HG03342 (cell line): ENCODE measurements at regions not wholly inside any gene's neighbourhood (a gene's known extent, or its start where the extent isn't known, plus 50 kb on each side); places are given as distances from the start of the nearest gene placed in this dataset.

Experiments
- ATAC-seq: cut with Tn5 transposase; IDR thresholded peaks from one replicate; pipeline ENCODE4 v1.9.1; 2021; ENCODE audit warnings: mild to moderate bottlenecking, moderate library complexity; ENCODE audit not compliant: unreplicated experiment

DNA sequence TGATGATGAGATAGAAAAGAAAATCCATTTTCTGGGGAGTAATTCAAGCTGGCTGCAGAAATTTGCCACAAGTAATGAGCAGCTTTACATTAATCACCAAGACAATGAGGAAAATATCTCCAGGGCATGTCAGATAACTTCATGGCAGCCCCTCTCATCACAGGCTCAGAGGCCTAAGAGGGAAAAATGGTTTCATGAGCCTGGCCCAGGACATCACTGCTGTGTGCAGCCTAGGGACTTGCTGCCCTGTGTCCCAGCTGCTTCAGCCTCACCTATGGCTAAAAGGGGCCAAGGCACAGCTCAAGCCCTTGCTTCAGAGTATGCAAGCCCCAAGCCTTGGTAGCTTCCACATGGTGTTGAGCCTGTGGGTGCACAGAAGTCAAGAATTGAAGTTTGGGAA is 161.7 kb downstream of the OPA1 start:
- no peak for ATAC-seq

DNA sequence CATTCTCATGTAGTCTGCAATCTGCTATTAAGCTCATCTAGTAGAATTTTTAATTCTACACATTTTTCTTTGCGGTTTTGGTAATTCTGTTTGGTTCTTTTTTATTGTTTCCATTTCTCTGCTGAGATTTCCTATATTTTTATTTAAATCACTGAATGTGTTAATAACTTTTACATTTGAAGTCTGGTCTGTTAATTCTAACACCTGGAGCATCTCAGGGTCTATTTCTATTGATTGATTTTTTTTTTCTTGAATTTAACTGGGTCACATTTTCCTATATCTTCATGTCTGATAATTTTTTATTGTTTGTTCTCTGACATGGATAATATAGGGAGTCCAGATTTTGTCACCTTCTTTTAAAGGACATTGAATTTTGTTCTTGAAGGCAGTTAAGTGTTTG is 163.5 kb downstream of the OPA1 start:
- no peak for ATAC-seq

DNA sequence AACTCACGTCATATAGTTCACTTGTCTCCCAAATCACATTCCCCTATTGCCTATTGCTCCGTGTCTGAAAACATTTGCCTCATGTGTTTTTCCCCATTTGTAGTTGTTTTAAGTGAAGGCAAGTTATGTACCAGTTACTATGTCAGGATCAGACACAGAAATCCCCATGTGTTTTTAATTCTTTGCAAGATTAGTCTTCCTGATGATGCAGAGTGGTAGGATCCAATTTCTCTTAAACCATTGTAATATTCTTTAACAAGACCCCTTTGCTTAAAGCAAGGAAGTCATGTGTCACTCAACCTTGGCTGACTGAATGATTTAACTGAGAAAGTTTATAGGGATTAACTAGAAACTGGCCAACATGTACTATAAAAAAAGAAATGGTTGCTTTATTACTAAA is 164.4 kb downstream of the OPA1 start:
- no peak for ATAC-seq

DNA sequence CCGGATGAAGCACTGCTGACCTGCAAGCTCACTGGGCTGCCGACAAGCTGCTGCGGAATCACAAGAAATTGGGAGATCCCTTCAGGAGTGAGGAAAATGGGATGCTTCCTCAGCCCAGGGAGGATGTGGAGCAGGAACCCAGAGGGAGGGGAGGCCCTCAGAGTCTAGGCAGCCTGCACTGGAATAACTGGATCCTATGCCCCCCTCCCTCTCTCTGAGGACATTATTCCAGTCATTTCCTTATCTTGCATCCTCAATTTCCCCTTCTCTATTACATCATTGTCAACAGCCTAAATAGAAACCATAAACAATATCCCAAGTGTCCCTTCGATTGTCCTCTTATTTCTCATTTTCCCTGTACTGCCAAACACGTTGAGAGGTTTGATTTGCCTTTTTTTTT is 169.0 kb downstream of the OPA1 start:
- ATAC-seq = no peak

DNA sequence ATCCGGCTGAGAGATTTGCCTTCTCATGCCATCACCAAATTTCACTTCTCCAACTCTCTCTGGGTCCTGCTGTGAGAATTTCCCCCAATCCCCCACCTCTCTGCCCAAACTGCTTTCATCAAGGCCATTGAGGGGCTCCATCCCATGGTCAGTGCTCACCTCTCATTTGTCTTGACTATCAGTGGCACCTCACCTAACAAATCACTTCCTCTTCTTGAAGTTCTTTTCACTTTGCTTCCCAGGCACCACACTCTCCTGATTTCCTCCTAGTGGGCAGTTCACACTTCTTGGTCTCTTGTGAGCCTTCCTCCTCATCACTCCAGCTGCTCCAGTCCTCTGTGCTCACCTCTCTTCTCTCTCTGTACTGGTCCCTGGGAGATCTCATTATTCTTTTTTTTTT is 169.6 kb downstream of the OPA1 start:
- no peak for ATAC-seq

DNA sequence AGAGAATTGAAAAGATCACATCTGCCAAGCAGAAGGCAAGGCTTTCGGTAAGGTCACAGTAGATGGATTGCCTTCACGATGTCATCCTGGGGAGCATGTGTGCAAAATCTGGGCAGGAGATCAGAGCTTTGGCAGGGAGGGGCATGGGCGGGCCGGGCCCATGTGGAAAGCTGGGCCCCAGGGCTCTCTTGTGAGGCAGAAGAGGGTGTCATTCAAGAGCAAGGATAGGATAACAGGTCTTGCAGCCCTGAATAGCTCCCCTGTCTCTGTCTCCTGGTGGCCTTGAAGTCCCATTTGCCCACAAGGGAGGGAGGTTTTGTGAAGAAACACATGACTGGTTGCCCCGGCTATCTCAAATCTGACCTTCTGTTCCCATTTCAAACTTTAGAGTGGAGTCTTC is 172.0 kb downstream of the OPA1 start:
- no peak for ATAC-seq

DNA sequence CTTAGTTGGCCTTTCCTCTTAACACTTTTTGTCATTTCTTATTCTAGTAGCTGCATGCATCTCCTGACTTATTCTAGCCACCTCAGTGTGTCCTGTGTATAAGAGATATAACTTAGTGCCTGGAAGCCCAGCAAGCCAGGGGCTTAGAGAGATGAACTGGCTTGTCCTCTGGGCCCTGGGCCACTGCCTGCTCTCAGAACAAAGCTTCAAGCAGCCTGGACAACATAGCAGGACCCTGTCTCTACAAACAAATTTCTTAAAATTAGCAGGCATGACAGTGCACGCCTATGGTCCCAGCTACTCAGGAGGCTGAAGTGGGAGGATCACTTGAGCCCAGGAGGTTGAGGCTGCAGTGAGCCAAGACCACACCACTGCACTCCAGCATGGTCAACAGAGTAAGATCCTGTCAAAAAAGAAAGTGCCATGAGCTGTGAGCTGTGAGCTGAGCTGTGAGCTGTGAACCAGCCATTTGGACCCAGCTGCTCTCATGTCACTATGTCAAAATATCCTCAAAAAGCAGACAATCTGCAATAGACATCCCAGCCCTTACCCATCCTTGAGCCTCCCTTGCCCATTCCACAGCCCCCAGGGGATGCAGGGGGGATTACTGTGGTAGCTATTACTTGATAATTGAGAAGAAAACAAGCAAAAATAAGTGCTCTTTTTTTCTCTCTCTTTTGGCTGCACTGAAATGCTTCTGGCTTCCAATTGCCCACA is 174.5 kb downstream of the OPA1 start:
- no peak for ATAC-seq

DNA sequence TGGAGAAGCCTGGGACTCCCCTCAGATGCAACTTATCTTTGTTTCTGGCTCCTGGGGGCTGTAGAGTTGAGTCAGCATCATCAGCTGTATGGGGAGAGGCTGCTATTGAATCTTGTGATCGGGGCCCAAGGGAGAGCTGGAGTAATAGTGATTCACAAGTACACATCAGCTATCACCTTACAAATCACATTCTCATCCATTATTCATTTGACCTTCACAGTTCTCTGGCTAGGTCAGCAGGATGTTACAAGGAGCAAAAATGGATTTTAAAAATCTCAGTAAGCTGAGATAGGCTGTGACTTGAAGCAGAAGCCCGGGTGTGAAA is 175.0 kb downstream of the OPA1 start:
- no peak for ATAC-seq

DNA sequence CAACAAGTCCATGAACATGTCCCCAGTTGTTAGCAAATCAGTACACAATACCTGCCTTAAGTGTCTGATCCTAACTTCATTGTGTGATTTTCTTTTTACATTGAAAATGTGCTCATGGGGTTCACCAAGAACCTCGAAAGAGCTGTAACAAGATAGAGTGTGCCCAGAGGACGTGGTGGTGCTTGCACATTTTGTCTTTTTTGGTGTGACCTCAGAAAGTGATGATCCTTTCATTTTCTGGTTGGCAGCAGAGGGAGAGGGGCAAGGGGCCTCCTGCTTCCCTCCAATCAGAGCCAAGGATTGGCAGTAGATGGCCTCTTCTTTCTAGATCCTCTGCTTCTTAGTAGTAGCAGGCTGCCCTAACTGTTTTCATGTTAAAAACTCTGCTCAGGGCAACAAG is 176.4 kb downstream of the OPA1 start:
- no peak for ATAC-seq

DNA sequence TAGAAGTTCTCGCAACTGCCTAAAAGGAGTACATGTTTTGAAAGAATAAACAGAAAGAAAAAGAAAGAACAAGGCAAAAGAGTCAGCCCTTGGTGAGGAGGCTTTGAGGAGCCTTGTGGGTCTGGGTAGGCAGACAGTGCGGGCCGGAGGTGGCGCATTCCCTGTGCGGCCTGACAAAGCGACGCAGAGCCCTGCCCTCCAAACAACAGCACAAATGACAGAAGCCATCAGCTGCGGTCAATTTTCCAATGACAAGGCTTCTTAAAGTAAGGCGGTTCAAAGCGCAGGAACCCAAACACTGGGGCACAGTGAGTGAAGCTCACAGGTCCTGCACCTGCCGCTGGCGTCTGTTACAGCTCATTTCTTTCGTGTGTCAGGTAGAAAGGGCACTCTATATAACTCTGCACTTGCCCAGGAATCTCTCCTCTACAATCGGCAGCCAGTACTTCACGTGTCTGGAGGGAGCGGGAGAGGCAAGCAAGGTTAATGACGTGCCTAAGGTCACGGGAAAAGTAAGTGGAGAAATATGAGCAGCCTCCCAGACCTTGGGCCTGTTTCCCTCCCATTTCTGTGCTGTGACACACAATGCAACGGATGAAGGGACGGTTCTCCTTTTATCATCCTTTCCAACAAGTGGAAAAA is 178.1 kb downstream of the OPA1 start:
- ATAC-seq = no peak

DNA sequence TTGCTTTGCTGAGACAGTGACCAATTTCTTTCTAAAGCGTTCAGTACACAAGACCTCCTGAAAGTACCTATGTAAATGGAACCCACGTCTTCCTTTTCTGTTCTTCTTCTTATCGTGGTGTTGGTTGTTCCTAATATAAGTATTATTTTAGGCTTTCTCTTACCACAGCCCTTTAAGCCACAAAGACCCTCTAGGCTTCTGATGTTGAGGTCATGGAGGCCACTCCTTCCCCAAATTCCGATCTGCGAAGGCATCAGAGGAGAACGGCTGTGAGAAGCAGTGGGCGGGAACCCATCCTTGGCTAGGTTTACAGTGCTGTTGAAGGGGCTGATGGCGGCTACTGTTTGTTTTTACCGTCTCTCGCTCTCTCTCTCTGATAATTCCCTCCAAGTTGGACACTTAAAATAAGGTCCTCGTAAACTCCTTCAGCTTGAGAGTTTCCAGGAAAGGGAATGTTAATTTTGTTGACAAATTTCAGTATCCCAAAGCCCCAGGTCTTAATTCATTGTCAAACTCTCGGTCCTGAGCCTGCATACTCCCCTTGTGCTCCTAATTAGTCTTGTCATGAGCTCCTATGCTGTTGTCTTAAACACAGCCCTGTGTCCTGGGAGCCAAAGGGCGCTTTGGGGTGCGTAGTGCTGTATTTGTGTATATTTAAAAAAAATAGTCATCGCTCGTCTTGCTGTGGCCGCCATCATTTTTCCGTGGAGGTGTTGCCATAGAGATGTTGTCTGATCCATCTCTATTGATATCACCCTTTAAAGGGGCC is 178.8 kb downstream of the OPA1 start:
- ATAC-seq = no peak

DNA sequence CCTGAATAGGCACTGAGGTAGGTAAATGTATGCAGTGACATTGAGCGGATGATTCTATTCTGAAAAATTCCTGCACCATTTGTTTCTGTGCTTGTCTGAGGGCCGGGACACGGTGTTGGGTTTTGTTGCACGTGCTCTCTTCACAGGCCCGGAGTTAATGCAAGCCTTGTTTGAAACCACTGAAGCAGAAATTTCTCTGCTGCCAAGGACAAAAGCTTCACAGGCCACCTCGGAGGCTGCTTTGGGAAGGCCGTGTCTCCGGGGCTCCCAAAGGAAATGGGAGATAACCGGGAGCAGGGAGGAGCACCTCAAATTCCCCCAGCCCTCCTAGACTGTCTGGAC is 179.4 kb downstream of the OPA1 start:
- no peak for ATAC-seq

DNA sequence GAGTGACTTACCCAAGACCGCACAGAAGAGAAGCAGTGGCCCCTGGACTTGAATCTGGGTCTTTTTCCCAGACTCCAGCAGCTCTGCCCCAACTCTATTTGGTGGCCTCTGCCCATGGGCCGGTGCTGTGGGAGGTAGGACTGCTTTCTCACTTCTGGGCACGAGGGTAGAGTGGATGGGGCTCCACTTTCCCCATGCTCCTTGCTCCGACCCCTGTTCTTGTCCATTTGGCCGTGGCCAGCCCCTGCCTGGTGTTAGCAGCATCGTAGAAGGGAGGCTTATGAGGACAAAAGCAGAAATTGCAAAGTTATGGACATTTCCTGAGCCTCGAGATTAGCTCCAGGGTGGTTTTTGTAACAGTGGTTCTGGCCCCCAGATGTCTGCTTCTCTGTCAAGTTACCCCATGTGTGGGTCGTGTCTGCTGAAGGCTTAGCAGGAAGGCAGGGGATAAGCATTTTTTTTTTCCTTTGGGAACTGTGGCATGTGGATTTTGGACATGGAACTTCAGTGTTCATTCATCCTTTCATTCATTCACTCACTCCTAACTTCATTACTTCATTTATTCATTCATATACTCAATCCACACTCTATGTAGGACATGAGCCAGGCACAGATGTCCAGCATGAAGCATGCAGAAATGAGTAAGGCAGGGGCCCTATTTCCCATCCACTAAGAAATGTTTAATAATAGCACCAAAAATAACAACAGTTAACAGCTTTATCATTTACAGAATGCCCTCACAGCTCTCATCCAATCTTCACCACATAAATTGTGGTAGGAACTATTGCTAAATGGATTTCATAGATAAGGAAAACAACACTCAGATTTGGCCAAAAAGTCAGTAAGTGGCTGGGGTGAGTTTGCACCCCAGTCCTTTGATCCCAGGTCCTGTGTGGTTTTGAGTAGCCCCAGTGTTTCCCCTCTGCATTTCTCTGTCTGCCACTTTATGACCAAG is 180.5 kb downstream of the OPA1 start:
- no peak for ATAC-seq

DNA sequence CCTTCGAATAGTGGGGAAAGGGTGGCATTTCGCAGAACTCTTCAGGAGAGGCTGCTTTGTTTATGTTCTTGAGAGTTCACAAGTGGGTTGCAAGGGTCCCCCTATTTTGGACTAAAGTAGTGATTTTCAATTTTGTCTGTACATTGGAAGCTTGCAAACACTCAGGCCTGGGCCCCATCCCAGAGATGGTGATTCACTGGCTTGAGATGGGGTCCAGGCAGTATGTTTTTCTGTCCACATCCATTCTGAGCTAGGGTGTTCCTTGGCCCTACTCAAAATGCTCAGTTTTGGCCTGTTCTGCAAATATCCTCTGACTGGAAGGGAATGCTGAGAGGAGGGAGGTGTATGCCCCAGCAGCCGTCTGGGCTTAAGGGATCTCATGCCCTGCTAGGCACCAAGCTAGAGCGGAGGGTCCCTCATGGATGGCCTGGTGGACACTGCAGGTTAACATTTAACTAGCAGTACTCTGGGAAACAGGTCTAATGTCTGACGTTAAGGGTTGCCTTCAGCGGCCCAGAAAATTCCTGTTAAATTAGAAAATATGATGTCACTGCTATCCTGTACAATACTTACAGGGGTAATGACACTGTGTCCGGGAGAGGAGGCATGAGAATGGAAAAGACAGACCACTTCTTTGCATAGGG is 181.4 kb downstream of the OPA1 start:
- no peak for ATAC-seq

DNA sequence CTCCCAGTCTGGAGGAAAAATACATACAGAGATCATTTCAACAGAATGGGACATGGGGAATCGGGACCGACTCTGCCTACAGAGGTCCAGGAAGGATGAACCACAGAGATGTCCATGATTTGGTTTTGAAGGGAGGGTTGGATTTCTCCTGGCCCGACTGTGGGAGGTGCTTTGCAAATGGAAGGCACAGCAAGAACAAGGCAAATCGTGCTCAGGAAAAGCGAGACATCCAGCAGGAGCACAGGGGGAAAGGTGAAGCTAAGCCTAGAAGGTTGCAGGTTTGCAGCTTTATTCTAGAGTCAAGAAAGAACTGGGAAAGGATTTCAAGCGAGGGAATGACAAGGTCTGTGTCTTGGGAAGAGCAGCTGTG is 181.9 kb downstream of the OPA1 start:
- ATAC-seq = no peak

DNA sequence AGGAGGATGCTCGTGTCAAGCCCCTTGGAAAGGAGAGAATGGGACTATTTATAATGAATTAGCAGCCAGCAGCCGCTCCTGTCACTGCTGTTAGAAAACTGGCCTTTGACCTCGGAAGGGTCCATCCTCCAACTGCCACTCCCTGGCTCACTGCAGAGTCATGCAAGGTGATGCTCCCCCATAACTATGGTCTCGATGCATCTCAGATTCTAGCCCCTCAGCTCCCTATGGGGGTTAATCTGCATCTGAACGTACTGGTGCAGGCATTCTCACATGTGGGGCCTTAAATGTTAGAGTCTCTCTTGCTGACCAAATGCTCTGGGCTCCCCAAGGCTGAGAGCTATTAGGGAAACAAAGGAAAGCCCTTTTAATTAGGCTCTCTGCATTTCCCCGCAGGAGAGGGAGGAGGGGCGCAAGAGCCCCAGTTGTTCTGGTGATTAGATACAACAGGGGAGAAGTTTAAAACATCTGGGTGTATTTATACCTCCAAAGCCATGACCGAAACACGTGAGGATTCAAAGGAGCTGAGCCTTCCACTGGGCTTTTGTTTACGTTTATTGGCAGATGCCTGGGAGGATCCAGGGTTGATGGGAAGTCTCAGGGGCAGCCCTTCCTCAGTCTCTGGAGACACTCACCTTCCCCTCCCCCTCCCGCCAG is 182.5 kb downstream of the OPA1 start:
- no peak for ATAC-seq

DNA sequence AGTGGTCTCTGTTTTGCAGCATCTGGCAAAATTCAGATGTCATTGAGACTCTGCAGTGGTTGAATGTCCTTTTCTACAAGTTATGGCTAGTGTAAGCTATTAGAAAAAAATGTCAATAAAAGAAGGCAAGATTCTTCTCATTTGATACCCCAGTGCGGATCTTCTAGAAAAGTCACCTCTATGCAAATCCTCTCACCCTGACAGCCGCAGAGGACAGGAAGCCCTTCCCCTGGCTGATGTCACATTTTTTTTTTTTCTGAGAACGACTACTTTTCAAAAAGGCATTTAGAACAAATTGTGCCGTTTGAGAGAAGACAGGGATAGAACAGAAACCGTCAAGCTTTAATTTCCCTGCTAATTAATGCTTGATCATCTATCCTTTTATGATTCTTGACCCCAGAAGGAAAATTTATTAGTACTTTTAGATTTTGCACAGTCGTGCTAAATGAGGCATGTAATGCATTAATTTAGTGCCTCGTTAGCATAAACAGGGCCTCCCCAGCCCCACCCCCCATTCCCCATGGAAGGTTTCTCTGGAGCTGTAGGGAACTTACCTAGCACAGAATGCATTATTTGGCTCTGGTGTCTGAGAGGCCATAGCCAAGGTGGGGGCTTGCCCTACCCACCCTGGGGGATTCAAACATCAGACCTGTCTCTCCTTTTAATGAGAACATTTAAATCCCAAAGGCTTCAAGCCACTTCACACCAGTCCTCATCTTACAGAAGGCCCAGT is 183.8 kb downstream of the OPA1 start:
- no peak for ATAC-seq

DNA sequence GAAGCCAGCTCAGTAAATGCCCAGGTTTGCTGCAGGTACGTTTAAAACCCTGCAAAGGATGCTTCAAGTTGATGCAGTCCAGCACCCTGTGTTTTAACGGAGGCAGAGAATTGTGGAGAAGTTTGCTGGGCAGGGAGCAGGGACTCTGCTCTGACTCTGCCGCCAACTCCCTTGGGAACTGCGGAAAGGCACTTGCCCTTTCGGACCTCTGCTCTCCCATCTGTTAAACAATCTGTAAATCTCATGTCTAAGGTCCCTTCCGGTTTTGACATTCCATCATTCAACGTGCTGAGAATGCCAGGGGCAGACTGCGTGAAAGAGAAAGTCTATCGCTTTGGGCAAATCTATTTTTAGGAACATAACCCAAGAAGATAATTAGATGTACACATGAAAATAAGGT is 184.5 kb downstream of the OPA1 start:
- no peak for ATAC-seq

DNA sequence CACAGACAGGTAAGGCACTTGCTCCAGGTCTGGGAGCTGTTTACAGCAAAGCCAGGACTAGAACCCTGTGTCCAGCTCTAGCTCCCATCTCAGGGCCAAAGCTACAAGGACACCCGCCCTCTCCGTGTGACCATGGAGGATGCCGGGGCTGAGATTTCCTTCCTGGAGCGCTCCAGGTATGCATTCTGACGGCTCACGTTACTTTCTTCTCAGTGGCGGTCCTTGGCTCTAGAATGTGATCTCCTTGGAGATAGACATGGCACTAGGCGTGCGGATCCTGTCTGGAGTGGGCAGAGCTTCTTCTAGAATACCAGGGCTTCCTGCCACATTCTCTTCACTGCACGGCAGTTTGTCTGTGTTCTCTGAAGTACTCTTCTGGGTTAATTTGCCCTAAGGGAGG is 185.7 kb downstream of the OPA1 start:
- no peak for ATAC-seq

DNA sequence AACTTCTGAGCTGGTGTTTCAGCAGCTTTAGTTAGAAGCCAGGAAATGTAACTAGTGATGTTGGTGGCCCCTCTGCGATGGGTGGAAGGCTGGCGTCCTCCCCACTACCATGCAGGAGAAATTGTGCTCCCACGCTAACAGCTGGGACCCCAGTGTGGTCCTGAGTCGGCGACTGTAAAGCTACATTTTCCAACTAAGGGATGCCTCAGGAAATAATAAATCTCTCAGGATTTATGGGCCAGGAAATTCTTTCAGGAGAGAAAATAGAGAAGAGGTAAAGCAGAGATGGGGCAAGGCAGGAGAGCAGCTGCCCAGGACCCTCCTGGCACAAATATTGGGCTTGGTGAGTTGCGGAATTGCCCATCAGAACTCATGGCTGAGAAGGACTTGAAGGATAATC is 186.9 kb downstream of the OPA1 start:
- ATAC-seq = no peak
